A549 (cell line): ENCODE measurements at regions not wholly inside any gene's neighbourhood (a gene's known extent, or its start where the extent isn't known, plus 50 kb on each side); places are given as distances from the start of the nearest gene placed in this dataset.
"Not testable (repeated sequence)": the region's sequence is repeated elsewhere in the genome, so short reads cannot be mapped to it uniquely, and the experiment has no call there.

Source experiments
- CTCF ChIP-seq: fragments of >200 bp; sonication (Bioruptor Twin); formaldehyde crosslinking; IDR thresholded peaks from 3 replicates; pipeline ENCODE4 v1.5.1; 2016
- EP300 ChIP-seq, 2 experiments: fragments of >200 bp; sonication (Bioruptor Twin); formaldehyde crosslinking; IDR thresholded peaks; 2 replicates in 1 of 2; 3 replicates in 1 of 2; pipeline ENCODE4 v1.6.1; 2016 to 2017
- ESRRA ChIP-seq: fragments of 150-350 bp; IDR thresholded peaks from 2 replicates; pipeline ENCODE4 v1.6.1; 2014; ENCODE audit warnings: mild to moderate bottlenecking, low read length, borderline replicate concordance
- JUN ChIP-seq, 2 experiments: fragments of >200 bp; sonication (Bioruptor Twin); formaldehyde crosslinking; IDR thresholded peaks; 2 replicates in 1 of 2; 3 replicates in 1 of 2; pipeline ENCODE4 v1.6.1; 2016 to 2017
- REST ChIP-seq: fragments of 200-600 bp; sonication (generic); IDR thresholded peaks from 2 replicates; pipeline ENCODE4 v1.6.1; 2016; ENCODE audit warnings: antibody characterized with exemption, mild to moderate bottlenecking, moderate library complexity
- RFX5 ChIP-seq: fragments of 450-650 bp; IDR thresholded peaks from 2 replicates; pipeline ENCODE4 v1.7.1; 2014; ENCODE audit warnings: antibody characterized with exemption, mild to moderate bottlenecking, moderate library complexity

- not testable (repeated sequence) for TF ChIP-seq ESRRA; EP300 (IDR thresholded peaks at IDR 0.05); RFX5; JUN (IDR thresholded peaks at IDR 0.05); CTCF; REST
These were observed 140.2 kb upstream of the NBPF9 start for GRCh38 chr1:149243572-149243971.
